CD8-positive, alpha-beta memory T cell (primary cell): ENCODE measurements at regions not wholly inside any gene's neighbourhood (a gene's known extent, or its start where the extent isn't known, plus 50 kb on each side); places are given as distances from the start of the nearest gene placed in this dataset.
"Not testable (repeated sequence)": the region's sequence is repeated elsewhere in the genome, so short reads cannot be mapped to it uniquely, and the experiment has no call there.

Source experiments
- CTCF ChIA-PET: fragments of 350-600 bp; sonication (Branson Sonifier 250); formaldehyde crosslinking; loops from one replicate; lab custom pipeline; 2021; ENCODE audit warnings: antibody characterized with exemption; lab: Charles Lee
- POLR2A ChIA-PET: fragments of 350-600 bp; sonication (Branson Sonifier 250); formaldehyde crosslinking; loops from one replicate; lab custom pipeline; 2021; ENCODE audit warnings: antibody characterized with exemption; lab: Charles Lee
- DNase-seq, 5 donors: peaks; one replicate each; pipeline versions ENCODE4 v3.0.0 to v3.0.0-alpha.2; 2020 to 2022; ENCODE audit warnings: mixed read lengths in 1 of 5
- H3K27ac ChIP-seq: one replicate; pipeline ENCODE4 v1.7.0; 2013; ENCODE audit warnings: low read depth, mild to moderate bottlenecking, low read length, moderate library complexity
- H3K27me3 ChIP-seq: 2 replicates; pipeline ENCODE4 v1.7.0; 2013; ENCODE audit warnings: low read length, mild to moderate bottlenecking; ENCODE audit not compliant: insufficient read depth, poor library complexity, severe bottlenecking
- H3K36me3 ChIP-seq: 2 replicates; pipeline ENCODE4 v1.7.0; 2013; ENCODE audit warnings: mild to moderate bottlenecking, low read length, moderate library complexity; ENCODE audit not compliant: insufficient read depth
- H3K4me1 ChIP-seq: 2 replicates; pipeline ENCODE4 v1.7.0; 2013; ENCODE audit warnings: mild to moderate bottlenecking, low read length, moderate library complexity; ENCODE audit not compliant: insufficient read depth
- H3K4me3 ChIP-seq: 2 replicates; pipeline ENCODE4 v1.7.0; 2013; ENCODE audit warnings: mild to moderate bottlenecking, low read length
- H3K9me3 ChIP-seq: 2 replicates; pipeline ENCODE4 v1.7.0; 2013; ENCODE audit warnings: mild to moderate bottlenecking, low read length
- H3K27ac Mint-ChIP-seq, 8 donors: one replicate each; pipeline ENCODE4 v1.8.0; 2020 to 2021; ENCODE audit warnings: mixed read lengths in 8 of 8, mild to moderate bottlenecking in 6 of 8, inconsistent platforms in 3 of 8, moderate library complexity in 3 of 8
- H3K27me3 Mint-ChIP-seq, 2 donors: one replicate each; pipeline ENCODE4 v1.8.0; 2020 to 2021; ENCODE audit warnings: mixed read lengths in 2 of 2, mild to moderate bottlenecking in 1 of 2, moderate library complexity in 1 of 2
- H3K36me3 Mint-ChIP-seq, 3 donors: one replicate each; pipeline ENCODE4 v1.8.0; 2020 to 2021; ENCODE audit warnings: mixed read lengths in 3 of 3, inconsistent platforms in 1 of 3, mild to moderate bottlenecking in 1 of 3
- H3K4me1 Mint-ChIP-seq, 3 donors: one replicate each; pipeline ENCODE4 v1.8.0; 2020 to 2021; ENCODE audit warnings: mixed read lengths in 3 of 3, inconsistent platforms in 1 of 3, mild to moderate bottlenecking in 1 of 3
- H3K4me3 Mint-ChIP-seq, 7 donors: one replicate each; pipeline ENCODE4 v1.8.0; 2020 to 2021; ENCODE audit warnings: mixed read lengths in 7 of 7, mild to moderate bottlenecking in 6 of 7, moderate library complexity in 4 of 7, inconsistent platforms in 2 of 7
- H3K9me3 Mint-ChIP-seq, 5 donors: one replicate each; pipeline ENCODE4 v1.8.0; 2020 to 2022; ENCODE audit warnings: mixed read lengths in 5 of 5, mild to moderate bottlenecking in 3 of 5, moderate library complexity in 2 of 5, inconsistent platforms in 1 of 5

GRCh38 chr20:5397393-5397792 lies 80.6 kb upstream of the PROKR2 start:
- H3K4me1 ChIP-seq, result no peaks in the 10 kb centered on the region
- no peaks in the 10 kb centered on the region for H3K9me3 ChIP-seq
- Mint-ChIP-seq H3K36me3 (no peaks in the 10 kb centered on the region), H3K27me3 (peaks cover 16 to 39% of the 10 kb centered on the region in 2 donors), H3K4me3 (no peak overlapping the region), H3K4me1 (no peaks in the 10 kb centered on the region), H3K27ac (no peak overlapping the region), H3K9me3 (peaks cover 0 to 4% (median 2%) of the 10 kb centered on the region in 5 donors)
- DNase-seq, result no peak
- no peak overlapping the region for H3K4me3 ChIP-seq
- H3K36me3 ChIP-seq, result no peaks in the 10 kb centered on the region
- ChIA-PET POLR2A (no interaction called here), CTCF (no interaction called here)
- H3K27ac ChIP-seq, result no peak overlapping the region
- H3K27me3 ChIP-seq, result no peaks in the 10 kb centered on the region

- no peak overlapping the region for H3K4me3 Mint-ChIP-seq
- no peaks in the 10 kb centered on the region for H3K36me3 Mint-ChIP-seq
- Histone ChIP-seq H3K4me3 (no peak overlapping the region), H3K4me1 (no peaks in the 10 kb centered on the region), H3K36me3 (no peaks in the 10 kb centered on the region), H3K27me3 (no peaks in the 10 kb centered on the region), H3K27ac (no peak overlapping the region), H3K9me3 (no peaks in the 10 kb centered on the region)
- ChIA-PET CTCF (no interaction called here), POLR2A (no interaction called here)
- no peaks in the 10 kb centered on the region for H3K4me1 Mint-ChIP-seq
- H3K9me3 Mint-ChIP-seq, result peaks cover 0 to 3% (median 0%) of the 10 kb centered on the region in 5 donors
- H3K27ac Mint-ChIP-seq, result no peak overlapping the region
- DNase-seq, result no peak
- peaks cover 17 to 36% of the 10 kb centered on the region in 2 donors for H3K27me3 Mint-ChIP-seq
Measured at GRCh38 chr20:5395932-5396727, 79.4 kb upstream of the PROKR2 start.

- Mint-ChIP-seq H3K27me3 (peaks cover 11 to 24% of the 10 kb centered on the region in 2 donors), H3K9me3 (peaks cover 0 to 3% (median 0%) of the 10 kb centered on the region in 5 donors), H3K27ac (no peak overlapping the region), H3K4me3 (no peak overlapping the region), H3K36me3 (no peaks in the 10 kb centered on the region), H3K4me1 (no peaks in the 10 kb centered on the region)
- POLR2A ChIA-PET, result no interaction called here
- Histone ChIP-seq H3K27me3 (no peaks in the 10 kb centered on the region), H3K27ac (no peak overlapping the region), H3K9me3 (no peaks in the 10 kb centered on the region), H3K36me3 (no peaks in the 10 kb centered on the region), H3K4me3 (no peak overlapping the region), H3K4me1 (no peaks in the 10 kb centered on the region)
- CTCF ChIA-PET, result no interaction called here
- no peak for DNase-seq
Measured at GRCh38 chr20:5393218-5393870, 76.6 kb upstream of the PROKR2 start.

- no peak overlapping the region for H3K4me3 ChIP-seq
- no peaks in the 10 kb centered on the region for H3K4me1 ChIP-seq
- H3K9me3 Mint-ChIP-seq, result peaks cover 0 to 7% (median 0%) of the 10 kb centered on the region in 5 donors
- no peaks in the 10 kb centered on the region for H3K27me3 ChIP-seq
- peaks cover 10 to 23% of the 10 kb centered on the region in 2 donors for H3K27me3 Mint-ChIP-seq
- no peaks in the 10 kb centered on the region for H3K9me3 ChIP-seq
- no peaks in the 10 kb centered on the region for H3K4me1 Mint-ChIP-seq
- no peaks in the 10 kb centered on the region for H3K36me3 ChIP-seq
- no peaks in the 10 kb centered on the region for H3K36me3 Mint-ChIP-seq
- no peak for DNase-seq
- no peak overlapping the region for H3K27ac ChIP-seq
- CTCF ChIA-PET, result no interaction called here
- peak overlapping the region in 1 of 8 donors; percentile 16 for H3K27ac Mint-ChIP-seq
- POLR2A ChIA-PET, result no interaction called here
- H3K4me3 Mint-ChIP-seq, result no peak overlapping the region
Measured at GRCh38 chr20:5390720-5391119, 74.0 kb upstream of the PROKR2 start.

- peaks cover 18 to 20% (median 19%) of the 10 kb centered on the region in 5 donors for H3K9me3 Mint-ChIP-seq
- H3K27ac ChIP-seq, H3K4me1 Mint-ChIP-seq, H3K36me3 ChIP-seq, DNase-seq, H3K4me1 ChIP-seq, H3K9me3 ChIP-seq, CTCF ChIA-PET, H3K27ac Mint-ChIP-seq, POLR2A ChIA-PET, H3K27me3 ChIP-seq, H3K4me3 Mint-ChIP-seq, H3K4me3 ChIP-seq: not testable (repeated sequence)
- H3K36me3 Mint-ChIP-seq, result peaks cover 0 to 12% (median 0%) of the 10 kb centered on the region in 3 donors
- peaks cover 14 to 43% of the 10 kb centered on the region in 2 donors for H3K27me3 Mint-ChIP-seq
Measured at GRCh38 chr20:5386846-5387245, 70.1 kb upstream of the PROKR2 start.

- H3K4me3 ChIP-seq, POLR2A ChIA-PET: not testable (repeated sequence)
Measured at GRCh38 chr20:5381527-5381926, 64.8 kb upstream of the PROKR2 start.

GRCh38 chr20:5377484-5377883 lies 60.7 kb upstream of the PROKR2 start:
- H3K9me3 Mint-ChIP-seq, result peaks cover 0 to 9% (median 4%) of the 10 kb centered on the region in 5 donors
- no peaks in the 10 kb centered on the region for H3K4me1 ChIP-seq
- DNase-seq, result no peak
- no peaks in the 10 kb centered on the region for H3K36me3 Mint-ChIP-seq
- no peaks in the 10 kb centered on the region for H3K27me3 ChIP-seq
- no peak overlapping the region for H3K27ac ChIP-seq
- ChIA-PET POLR2A (no interaction called here), CTCF (no interaction called here)
- no peaks in the 10 kb centered on the region for H3K4me1 Mint-ChIP-seq
- no peaks in the 10 kb centered on the region for H3K36me3 ChIP-seq
- no peak overlapping the region for H3K4me3 Mint-ChIP-seq
- peaks cover 7 to 44% of the 10 kb centered on the region in 2 donors for H3K27me3 Mint-ChIP-seq
- no peaks in the 10 kb centered on the region for H3K9me3 ChIP-seq
- no peak overlapping the region for H3K4me3 ChIP-seq
- H3K27ac Mint-ChIP-seq, result no peak overlapping the region

More at GRCh38 chr20:5381527-5381926, 64.8 kb upstream of the PROKR2 start:
- H3K9me3 ChIP-seq, H3K27me3 ChIP-seq, H3K27ac ChIP-seq, H3K4me3 Mint-ChIP-seq, H3K36me3 ChIP-seq, H3K4me1 Mint-ChIP-seq, H3K27ac Mint-ChIP-seq, DNase-seq, CTCF ChIA-PET, H3K4me1 ChIP-seq: not testable (repeated sequence)
- peaks cover 0 to 12% (median 0%) of the 10 kb centered on the region in 3 donors for H3K36me3 Mint-ChIP-seq
- peaks cover 18 to 27% (median 20%) of the 10 kb centered on the region in 5 donors for H3K9me3 Mint-ChIP-seq
- H3K27me3 Mint-ChIP-seq, result peaks cover 19 to 61% of the 10 kb centered on the region in 2 donors

- ChIA-PET CTCF (no interaction called here), POLR2A (no interaction called here)
- DNase-seq, result no peak
- Mint-ChIP-seq H3K27me3 (peaks cover 12 to 40% of the 10 kb centered on the region in 2 donors), H3K4me1 (no peaks in the 10 kb centered on the region), H3K4me3 (no peak overlapping the region), H3K9me3 (peaks cover 0 to 7% (median 3%) of the 10 kb centered on the region in 5 donors), H3K36me3 (no peaks in the 10 kb centered on the region), H3K27ac (no peak overlapping the region)
- no peaks in the 10 kb centered on the region for H3K4me1 ChIP-seq
- H3K27me3 ChIP-seq, result no peaks in the 10 kb centered on the region
- H3K9me3 ChIP-seq, result no peaks in the 10 kb centered on the region
- H3K27ac ChIP-seq, result no peak overlapping the region
- no peaks in the 10 kb centered on the region for H3K36me3 ChIP-seq
- no peak overlapping the region for H3K4me3 ChIP-seq
Measured at GRCh38 chr20:5376228-5376627, 59.5 kb upstream of the PROKR2 start.
